Trophoblast cell (in vitro differentiated cells and primary cell): ENCODE measurements at regions not wholly inside any gene's neighbourhood (a gene's known extent, or its start where the extent isn't known, plus 50 kb on each side); places are given as distances from the start of the nearest gene placed in this dataset.
"Not testable (repeated sequence)": the region's sequence is repeated elsewhere in the genome, so short reads cannot be mapped to it uniquely, and the experiment has no call there.

Experiments used
- DNase-seq, 2 donors: peaks; one replicate each; pipeline ENCODE4 v3.0.0-alpha.2; 2016
- H2AFZ ChIP-seq: 2 replicates; pipeline ENCODE4 v1.6.1; 2013; ENCODE audit warnings: low read length, moderate library complexity, mild to moderate bottlenecking; ENCODE audit not compliant: insufficient read depth, poor library complexity
- H2AK5ac ChIP-seq: 2 replicates; pipeline ENCODE4 v1.6.1; 2013; ENCODE audit warnings: mild to moderate bottlenecking, low read length
- H2BK120ac ChIP-seq: 2 replicates; pipeline ENCODE4 v1.6.1; 2013; ENCODE audit warnings: low read length, mild to moderate bottlenecking, moderate library complexity; ENCODE audit not compliant: insufficient read depth, poor library complexity
- H2BK12ac ChIP-seq: 2 replicates; pipeline ENCODE4 v1.6.1; 2013; ENCODE audit warnings: mild to moderate bottlenecking, low read length, moderate library complexity
- H2BK5ac ChIP-seq: 2 replicates; pipeline ENCODE4 v1.6.1; 2013; ENCODE audit warnings: low read length, low read depth, moderate library complexity, mild to moderate bottlenecking; ENCODE audit not compliant: poor library complexity
- H3K14ac ChIP-seq: 2 replicates; pipeline ENCODE4 v1.6.1; 2013; ENCODE audit warnings: mild to moderate bottlenecking, low read length
- H3K18ac ChIP-seq: 2 replicates; pipeline ENCODE4 v1.6.1; 2013; ENCODE audit warnings: mild to moderate bottlenecking, low read length
- H3K23ac ChIP-seq: 2 replicates; pipeline ENCODE4 v1.6.1; 2013; ENCODE audit warnings: low read length
- H3K27ac ChIP-seq: 2 replicates; pipeline ENCODE4 v1.5.1; 2013; ENCODE audit warnings: low read depth, mild to moderate bottlenecking, inconsistent platforms, low read length, moderate library complexity
- H3K27me3 ChIP-seq: 2 replicates; pipeline ENCODE4 v1.6.1; 2013; ENCODE audit warnings: inconsistent platforms, mild to moderate bottlenecking, low read length, moderate library complexity; ENCODE audit not compliant: insufficient read depth
- H3K36me3 ChIP-seq, 2 experiments: 1 replicate in 1 of 2; 2 replicates in 1 of 2; pipeline ENCODE4 v1.6.1; 2013; ENCODE audit warnings: low read length in 2 of 2, mild to moderate bottlenecking in 2 of 2, moderate library complexity in 1 of 2; ENCODE audit not compliant: insufficient read depth in 2 of 2, control insufficient read depth in 1 of 2
- H3K4ac ChIP-seq: 2 replicates; pipeline ENCODE4 v1.6.1; 2013; ENCODE audit warnings: low read depth, mild to moderate bottlenecking, low read length, moderate library complexity
- H3K4me1 ChIP-seq, 2 experiments: 1 replicate in 1 of 2; 2 replicates in 1 of 2; pipeline ENCODE4 v1.6.1; 2013; ENCODE audit warnings: low read length in 2 of 2, mild to moderate bottlenecking in 2 of 2, moderate library complexity in 1 of 2; ENCODE audit not compliant: insufficient read depth in 2 of 2, control insufficient read depth in 1 of 2
- H3K4me2 ChIP-seq: 2 replicates; pipeline ENCODE4 v1.6.1; 2013; ENCODE audit warnings: inconsistent platforms, mild to moderate bottlenecking, low read length, moderate library complexity
- H3K4me3 ChIP-seq: 2 replicates; pipeline ENCODE4 v1.5.1; 2013; ENCODE audit warnings: mild to moderate bottlenecking, low read depth, low read length, inconsistent platforms
- H3K79me1 ChIP-seq: one replicate; pipeline ENCODE4 v1.6.1; 2013; ENCODE audit warnings: low read length
- H3K79me2 ChIP-seq: 2 replicates; pipeline ENCODE4 v1.6.1; 2013; ENCODE audit warnings: low read length, mild to moderate bottlenecking; ENCODE audit not compliant: control insufficient read depth, insufficient read depth, poor library complexity
- H3K9ac ChIP-seq: 2 replicates; pipeline ENCODE4 v1.6.1; 2013; ENCODE audit warnings: mild to moderate bottlenecking, low read length
- H3K9me3 ChIP-seq: 2 replicates; pipeline ENCODE4 v1.6.1; 2013; ENCODE audit warnings: low read depth, mild to moderate bottlenecking, control low read depth, inconsistent platforms, low read length; ENCODE audit not compliant: insufficient read depth
- H4K12ac ChIP-seq: 2 replicates; pipeline ENCODE4 v1.6.1; 2013; ENCODE audit warnings: low read depth, mild to moderate bottlenecking, low read length, moderate library complexity
- H4K8ac ChIP-seq: 2 replicates; pipeline ENCODE4 v1.6.1; 2013; ENCODE audit warnings: low read depth, mild to moderate bottlenecking, low read length, moderate library complexity
- H4K91ac ChIP-seq: one replicate; pipeline ENCODE4 v1.6.1; 2013; ENCODE audit warnings: low read depth, mild to moderate bottlenecking, low read length, moderate library complexity
- WGBS: extraction: QIAGEN DNeasy Blood & Tissue Kit; methylation state at CpG from one replicate; pipeline ENCODE4 v1.1.7; 2013; ENCODE audit warnings: missing lambda C conversion rate; ENCODE audit not compliant: insufficient read length, insufficient coverage; ENCODE audit errors: extremely low coverage; 5-methylcytosine and 5-hydroxymethylcytosine counted together

GRCh38 chr18:5705393-5705792 lies 161.6 kb upstream of the EPB41L3 start:
- no peak overlapping the region for H3K4ac ChIP-seq
- no peaks in the 10 kb centered on the region for H3K36me3 ChIP-seq
- no peaks in the 10 kb centered on the region for H3K27me3 ChIP-seq
- H2AFZ ChIP-seq, result no peak overlapping the region
- no peaks in the 10 kb centered on the region for H3K4me1 ChIP-seq
- no peak overlapping the region for H2BK12ac ChIP-seq
- H3K14ac ChIP-seq, result no peak overlapping the region
- H3K27ac ChIP-seq, result no peak overlapping the region
- no peak overlapping the region for H2BK5ac ChIP-seq
- H3K79me1 ChIP-seq, result no peaks in the 10 kb centered on the region
- peaks cover 2% of the 10 kb centered on the region for H3K9me3 ChIP-seq
- no peak overlapping the region for H4K12ac ChIP-seq
- no peak overlapping the region for H3K4me2 ChIP-seq
- H3K23ac ChIP-seq, result no peak overlapping the region
- no peak overlapping the region for H2AK5ac ChIP-seq
- H3K79me2 ChIP-seq, result no peaks in the 10 kb centered on the region
- peak overlapping the region; percentile 53 for H3K4me3 ChIP-seq
- DNase-seq, result no peak
- no peak overlapping the region for H4K8ac ChIP-seq
- WGBS, result no CpG with 5 or more reads among the region's 5 CpGs
- no peak overlapping the region for H2BK120ac ChIP-seq
- H3K9ac ChIP-seq, result no peak overlapping the region
- no peak overlapping the region for H3K18ac ChIP-seq
- no peak overlapping the region for H4K91ac ChIP-seq

- Histone ChIP-seq H3K27me3 (no peaks in the 10 kb centered on the region), H3K4me1 (no peaks in the 10 kb centered on the region), H3K9me3 (peaks cover 2% of the 10 kb centered on the region)
These were observed 161.1 kb upstream of the EPB41L3 start for GRCh38 chr18:5704847-5705246.

GRCh38 chr18:5702016-5702415 lies 158.2 kb upstream of the EPB41L3 start:
- H3K9me3 ChIP-seq, H3K4me1 ChIP-seq: not testable (repeated sequence)

More at GRCh38 chr18:5704847-5705246, 161.1 kb upstream of the EPB41L3 start:
- no peak overlapping the region for H2BK5ac ChIP-seq
- no peak overlapping the region for H3K4me3 ChIP-seq
- H3K36me3 ChIP-seq, result no peaks in the 10 kb centered on the region
- H3K18ac ChIP-seq, result no peak overlapping the region
- H3K27ac ChIP-seq, result no peak overlapping the region
- no peak overlapping the region for H4K91ac ChIP-seq
- H2AK5ac ChIP-seq, result no peak overlapping the region
- H3K4ac ChIP-seq, result no peak overlapping the region
- H3K4me2 ChIP-seq, result no peak overlapping the region
- H3K14ac ChIP-seq, result no peak overlapping the region
- no peak overlapping the region for H4K12ac ChIP-seq
- H3K9ac ChIP-seq, result no peak overlapping the region
- no peak overlapping the region for H2BK120ac ChIP-seq
- no peak overlapping the region for H2AFZ ChIP-seq
- no peaks in the 10 kb centered on the region for H3K79me2 ChIP-seq
- no peaks in the 10 kb centered on the region for H3K79me1 ChIP-seq
- no peak for DNase-seq
- no peak overlapping the region for H4K8ac ChIP-seq
- H3K23ac ChIP-seq, result no peak overlapping the region
- WGBS, result no CpG with 5 or more reads among the region's 4 CpGs
- no peak overlapping the region for H2BK12ac ChIP-seq

GRCh38 chr18:5693699-5694294 lies 150.0 kb upstream of the EPB41L3 start:
- no peaks in the 10 kb centered on the region for H3K79me2 ChIP-seq
- H2BK12ac ChIP-seq, result no peak overlapping the region
- H3K18ac ChIP-seq, result no peak overlapping the region
- no peaks in the 10 kb centered on the region for H3K4me1 ChIP-seq
- no peak overlapping the region for H4K8ac ChIP-seq
- no peak overlapping the region for H2AK5ac ChIP-seq
- DNase-seq, result peak; percentile 18 to 47
- no peak overlapping the region for H3K23ac ChIP-seq
- no CpG with 5 or more reads among the region's 6 CpGs for WGBS
- H3K4me3 ChIP-seq, result no peak overlapping the region
- no peak overlapping the region for H3K27ac ChIP-seq
- H3K79me1 ChIP-seq, result no peaks in the 10 kb centered on the region
- H2BK120ac ChIP-seq, result no peak overlapping the region
- H2BK5ac ChIP-seq, result no peak overlapping the region
- no peak overlapping the region for H2AFZ ChIP-seq
- no peak overlapping the region for H4K91ac ChIP-seq
- H3K9ac ChIP-seq, result no peak overlapping the region
- no peaks in the 10 kb centered on the region for H3K9me3 ChIP-seq
- H3K36me3 ChIP-seq, result no peaks in the 10 kb centered on the region
- no peak overlapping the region for H3K4ac ChIP-seq
- no peak overlapping the region for H3K14ac ChIP-seq
- no peaks in the 10 kb centered on the region for H3K27me3 ChIP-seq
- H3K4me2 ChIP-seq, result no peak overlapping the region
- no peak overlapping the region for H4K12ac ChIP-seq

More at GRCh38 chr18:5702016-5702415, 158.2 kb upstream of the EPB41L3 start:
- H3K4ac ChIP-seq, DNase-seq, H3K27ac ChIP-seq, H2BK120ac ChIP-seq, H3K79me2 ChIP-seq, H3K27me3 ChIP-seq, H3K23ac ChIP-seq, H4K8ac ChIP-seq, H3K14ac ChIP-seq, H2AFZ ChIP-seq, H4K12ac ChIP-seq, H2BK5ac ChIP-seq, H3K18ac ChIP-seq, H3K36me3 ChIP-seq, H3K79me1 ChIP-seq, H3K9ac ChIP-seq, H3K4me2 ChIP-seq, H2AK5ac ChIP-seq, H2BK12ac ChIP-seq, H3K4me3 ChIP-seq, H4K91ac ChIP-seq: not testable (repeated sequence)
- no CpG with 5 or more reads among the region's 7 CpGs for WGBS
